HG03135 (cell line): ENCODE measurements at regions not wholly inside any gene's neighbourhood (a gene's known extent, or its start where the extent isn't known, plus 50 kb on each side); places are given as distances from the start of the nearest gene placed in this dataset.
A peak's percentile ranks its signal among the peaks of the same experiment; 100 is the strongest.
"Not testable (repeated sequence)": the region's sequence is repeated elsewhere in the genome, so short reads cannot be mapped to it uniquely, and the experiment has no call there.

Source experiments
- ATAC-seq: cut with Tn5 transposase; IDR thresholded peaks from one replicate; pipeline ENCODE4 v1.9.1; 2021; ENCODE audit warnings: mild to moderate bottlenecking, moderate library complexity; ENCODE audit not compliant: unreplicated experiment

DNA sequence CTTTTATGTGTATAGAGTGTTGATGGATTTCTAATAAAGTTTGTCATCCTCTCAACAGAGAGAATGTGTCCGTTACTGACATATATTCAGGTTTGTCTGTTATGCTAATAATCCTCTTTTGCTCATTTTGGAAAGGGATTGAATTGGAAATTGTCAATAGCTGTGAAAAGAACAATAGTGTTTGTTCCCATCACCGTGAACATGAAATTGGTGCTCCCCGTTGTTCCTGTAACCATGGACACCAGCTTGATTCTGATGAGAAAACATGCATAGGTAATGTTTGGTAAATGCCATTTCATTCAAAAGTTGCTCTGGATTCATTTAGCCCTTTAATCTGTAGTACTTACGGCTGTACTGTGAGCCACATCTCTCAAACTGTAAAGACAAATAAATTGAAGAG, 707.0 kb upstream of the GOLIM4 start:
- no peak for ATAC-seq

DNA sequence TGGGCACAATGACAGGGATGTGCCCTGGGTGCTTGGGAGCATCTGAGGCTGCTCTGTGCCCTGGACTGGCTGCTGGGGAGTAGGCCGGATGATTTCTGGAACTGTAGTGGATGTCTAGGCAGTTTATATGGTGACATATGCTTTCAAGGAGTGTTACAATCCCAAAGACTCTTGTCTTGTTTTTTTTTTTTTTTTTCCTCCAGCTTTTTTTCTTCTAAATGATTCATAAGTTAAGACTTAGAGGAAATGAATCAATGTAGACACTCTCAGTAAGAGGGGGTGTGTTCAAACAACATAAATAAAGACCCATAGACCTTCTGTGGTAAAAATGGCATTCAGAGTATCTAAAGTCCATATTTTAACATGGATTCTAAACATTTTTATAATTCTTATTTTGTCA, 706.1 kb upstream of the GOLIM4 start:
- ATAC-seq: no peak

DNA sequence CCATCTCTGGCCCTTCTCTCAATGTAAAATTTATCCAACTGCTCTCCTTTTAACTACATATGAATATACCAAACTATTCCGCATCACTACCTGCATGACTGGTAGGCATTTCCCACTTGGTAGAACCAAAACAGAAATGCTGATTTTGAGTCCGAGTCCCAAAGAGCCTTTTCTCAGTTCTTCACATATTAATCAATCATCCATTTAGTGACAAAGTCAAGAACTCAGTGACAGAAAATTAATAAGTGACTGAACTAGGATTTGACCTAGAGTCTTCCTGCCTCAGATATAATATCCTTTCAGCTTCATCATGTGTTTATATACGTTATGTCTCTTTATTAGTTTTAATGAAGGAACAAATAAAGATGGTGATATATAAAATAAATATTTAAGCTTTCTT, 700.6 kb upstream of the GOLIM4 start:
- no peak for ATAC-seq

DNA sequence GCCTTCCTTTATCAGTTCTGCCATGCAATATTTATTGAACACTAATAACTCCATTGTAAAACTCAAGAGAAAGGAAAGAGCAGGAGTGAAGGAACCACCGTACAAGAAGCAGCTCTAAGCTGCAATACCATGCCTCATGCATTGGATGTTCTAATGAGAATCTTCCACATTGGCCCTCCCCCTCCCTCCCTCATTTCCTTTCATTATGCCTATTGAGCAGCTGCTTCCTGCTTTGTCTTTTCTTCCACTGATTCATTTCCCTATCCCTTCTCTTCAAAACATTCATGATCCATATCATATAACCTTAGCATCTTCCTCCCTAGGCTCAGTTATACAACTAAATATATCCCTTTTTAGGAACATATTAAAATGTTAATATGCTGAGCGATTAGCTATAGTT, 698.7 kb upstream of the GOLIM4 start:
- ATAC-seq: no peak

DNA sequence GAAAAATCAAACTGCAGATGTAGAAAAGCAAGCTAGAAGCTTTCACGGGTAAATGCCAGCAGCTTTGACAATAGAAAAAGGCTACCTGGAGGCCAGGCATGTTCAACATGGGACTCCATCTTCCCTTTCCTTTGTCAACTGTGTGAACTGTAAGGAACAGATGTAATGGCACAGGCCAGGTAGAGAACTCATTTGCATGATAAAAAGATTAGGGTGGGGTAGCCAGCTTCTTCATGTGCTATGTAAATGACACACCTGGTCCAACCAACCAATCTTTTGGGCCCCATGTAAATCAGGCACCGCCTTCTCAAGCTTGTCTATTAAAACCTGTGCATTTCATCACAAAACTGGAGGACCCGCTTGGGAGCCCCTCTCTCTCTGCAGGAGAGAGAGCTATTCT, 686.5 kb upstream of the GOLIM4 start:
- no peak for ATAC-seq

DNA sequence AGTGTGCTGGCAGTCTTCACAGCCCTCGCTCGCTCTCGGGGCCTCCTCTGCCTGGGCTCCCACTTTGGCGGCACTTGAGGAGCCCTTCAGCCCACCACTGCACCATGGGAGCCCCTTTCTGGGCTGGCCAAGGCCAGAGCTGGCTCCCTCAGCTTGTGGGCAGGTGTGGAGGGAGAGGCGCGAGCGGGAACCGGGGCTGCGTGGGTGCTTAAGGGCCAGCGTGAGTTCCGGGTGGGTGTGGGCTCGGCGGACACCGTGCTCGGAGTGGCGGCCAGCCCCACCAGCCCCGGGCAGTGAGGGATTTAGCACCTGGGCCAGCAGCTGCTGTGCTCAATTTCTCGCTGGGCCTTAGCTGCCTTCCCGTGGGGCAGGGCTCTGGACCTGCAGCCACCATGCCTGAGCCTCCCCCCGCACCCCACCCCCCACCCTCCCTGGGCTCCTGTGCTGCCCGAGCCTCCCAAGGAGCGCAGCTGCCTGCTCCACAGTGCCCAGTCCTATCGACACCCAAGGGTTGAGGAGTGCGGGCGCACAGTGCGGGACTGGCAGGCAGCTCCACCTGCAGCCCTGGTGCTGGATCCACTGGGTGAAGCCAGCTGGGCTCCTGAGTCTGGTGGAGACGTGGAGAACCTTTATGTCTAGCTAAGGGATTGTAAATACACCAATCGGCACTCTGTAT, 684.4 kb upstream of the GOLIM4 start:
- ATAC-seq: not testable (repeated sequence)

DNA sequence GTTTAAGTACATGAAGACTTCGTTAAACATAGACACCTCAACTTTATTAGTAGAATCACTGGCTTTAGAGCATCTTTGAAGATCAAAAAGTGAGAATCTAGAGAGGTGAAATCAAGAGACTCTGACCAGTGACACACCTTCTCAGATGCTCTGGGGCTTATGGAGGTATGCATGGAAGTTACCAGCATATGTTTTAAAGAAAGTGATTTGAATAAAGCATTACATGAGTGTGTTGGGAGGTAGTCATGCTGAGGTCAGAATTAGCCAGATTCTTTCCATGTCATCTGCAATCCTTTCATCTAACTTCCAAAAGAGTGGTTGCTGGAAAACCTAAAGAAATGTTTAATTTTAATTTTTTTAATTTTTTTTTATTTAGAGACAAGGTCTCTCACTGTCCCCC, 658.0 kb upstream of the GOLIM4 start:
- no peak for ATAC-seq

DNA sequence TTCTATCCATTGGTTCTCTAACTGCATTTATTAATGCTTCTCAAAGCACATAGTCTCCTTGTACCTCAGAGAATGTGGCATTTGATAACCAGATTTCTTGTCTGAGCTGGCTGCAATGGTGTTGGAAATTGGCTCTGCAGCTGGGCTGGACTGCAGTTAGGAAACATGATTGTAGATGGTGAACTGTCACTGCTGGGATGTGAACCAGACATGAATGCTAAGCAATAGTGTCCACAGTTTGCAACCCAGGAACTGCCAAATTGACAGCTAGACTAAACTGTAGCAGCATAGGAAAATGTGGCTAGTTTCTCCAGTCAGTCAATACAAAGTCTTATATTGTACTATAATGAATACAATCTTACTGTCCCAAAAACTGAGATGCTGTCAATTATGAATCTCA, 656.6 kb upstream of the GOLIM4 start:
- no peak for ATAC-seq

DNA sequence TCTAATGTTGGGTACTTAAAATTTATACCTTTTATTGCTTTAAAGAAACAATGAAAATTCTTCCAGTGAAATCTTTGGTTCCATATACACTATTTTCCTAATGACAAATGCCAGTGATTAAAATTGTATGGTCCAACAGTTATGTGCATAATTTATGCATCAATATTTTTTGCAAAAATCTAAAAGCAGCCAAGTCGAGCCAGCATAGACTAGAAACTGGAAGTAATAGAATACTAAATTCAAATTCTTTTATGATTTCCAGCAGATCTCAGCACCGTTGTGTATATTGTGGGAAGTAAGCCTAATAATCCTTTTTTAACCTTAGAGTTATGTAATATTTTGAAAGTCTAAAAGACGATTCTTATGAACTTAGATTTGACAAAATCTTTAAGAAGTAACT, 652.0 kb upstream of the GOLIM4 start:
- ATAC-seq: no peak

DNA sequence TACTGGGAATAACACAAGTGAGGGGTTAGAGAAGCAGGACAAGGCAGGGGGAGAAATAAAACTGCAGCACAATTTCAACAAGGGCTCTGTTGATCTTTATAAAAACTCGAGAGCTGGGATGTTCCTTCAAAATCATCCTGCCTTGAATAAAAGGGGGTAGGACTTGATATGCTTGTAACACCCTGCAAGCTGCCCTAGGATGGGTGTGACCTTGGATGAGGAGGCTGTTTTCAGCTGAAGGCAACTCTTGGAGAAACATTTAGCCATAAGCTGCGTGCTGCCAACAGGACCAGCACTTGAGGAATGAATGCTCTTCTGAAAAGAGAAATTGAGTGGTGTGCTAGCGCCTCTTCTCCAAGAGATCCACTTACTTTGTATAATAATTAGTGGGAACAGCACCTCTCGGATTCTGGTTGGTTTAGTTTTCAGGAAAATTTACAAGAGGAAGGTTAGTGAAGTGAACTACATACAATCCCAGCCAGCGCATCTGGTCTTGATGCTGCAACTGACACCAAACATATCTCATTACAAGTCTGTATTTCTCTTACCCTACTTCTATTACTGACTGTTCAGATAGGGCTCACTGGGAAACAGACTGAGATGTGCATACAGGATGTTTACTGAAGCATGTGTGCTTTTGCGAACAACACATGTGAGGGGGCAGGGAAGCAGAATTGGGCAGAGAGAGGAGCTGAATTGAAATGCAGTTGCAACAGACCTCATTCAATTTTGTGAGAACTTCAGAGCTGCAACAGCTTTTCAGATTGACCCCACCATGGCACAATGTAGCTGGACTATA, 643.0 kb upstream of the GOLIM4 start:
- ATAC-seq: no peak

DNA sequence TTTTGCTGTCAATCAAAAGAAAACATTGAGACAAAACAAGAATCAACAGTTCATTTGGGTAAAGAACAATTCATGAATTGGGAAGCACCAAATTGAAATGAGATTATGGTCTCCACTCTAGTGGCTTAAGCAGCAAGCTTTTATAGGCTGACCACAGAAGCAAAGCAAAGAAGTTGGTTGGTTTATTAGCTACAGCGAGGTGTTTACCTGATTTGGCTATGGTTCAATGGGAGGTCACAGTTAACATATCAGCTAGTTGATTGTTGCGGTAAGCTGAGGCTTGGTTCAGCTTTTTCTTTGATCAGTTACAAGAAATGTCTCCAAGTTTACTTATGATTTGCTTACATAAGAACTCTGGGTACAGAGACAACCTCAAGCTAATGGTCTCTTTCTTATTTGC, 640.5 kb upstream of the GOLIM4 start:
- ATAC-seq: no peak

DNA sequence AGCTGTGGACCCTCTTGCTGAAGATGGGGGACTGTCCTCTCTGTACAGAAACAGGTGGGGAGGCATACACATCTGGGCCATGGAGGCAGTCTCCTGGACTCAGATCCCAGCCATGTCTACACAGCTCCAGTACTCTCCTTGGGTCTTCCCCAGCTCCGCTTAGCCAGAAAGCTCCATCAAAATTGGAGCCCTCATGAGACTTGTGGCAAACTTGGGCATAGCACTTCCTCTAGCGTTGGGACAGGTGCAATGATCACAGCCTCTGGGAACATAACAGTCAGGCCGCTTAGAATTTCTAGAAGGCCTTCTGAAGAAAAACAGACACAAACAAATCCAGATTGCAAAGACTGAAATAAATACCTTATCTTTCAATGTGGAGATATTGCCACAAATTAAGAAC, 634.3 kb upstream of the GOLIM4 start:
- no peak for ATAC-seq

DNA sequence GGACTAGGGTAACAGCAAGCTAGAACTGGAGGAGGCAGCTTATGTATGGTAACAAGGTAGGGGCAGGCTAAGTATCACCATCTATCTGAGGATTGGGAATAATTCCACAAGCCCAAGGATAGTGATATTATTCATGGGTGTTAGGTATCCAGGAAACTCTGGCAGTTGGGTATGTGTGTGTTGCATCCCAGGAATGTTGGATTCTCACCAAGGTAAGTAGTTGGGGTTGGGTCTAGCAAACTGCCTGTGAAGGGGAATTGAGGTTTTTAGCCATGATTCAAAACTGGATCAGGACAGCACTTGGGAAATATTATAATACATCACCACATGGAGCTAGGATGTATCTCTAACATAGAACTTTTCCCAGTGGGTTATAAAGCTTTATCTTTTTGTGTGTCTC, 626.4 kb upstream of the GOLIM4 start:
- no peak for ATAC-seq

DNA sequence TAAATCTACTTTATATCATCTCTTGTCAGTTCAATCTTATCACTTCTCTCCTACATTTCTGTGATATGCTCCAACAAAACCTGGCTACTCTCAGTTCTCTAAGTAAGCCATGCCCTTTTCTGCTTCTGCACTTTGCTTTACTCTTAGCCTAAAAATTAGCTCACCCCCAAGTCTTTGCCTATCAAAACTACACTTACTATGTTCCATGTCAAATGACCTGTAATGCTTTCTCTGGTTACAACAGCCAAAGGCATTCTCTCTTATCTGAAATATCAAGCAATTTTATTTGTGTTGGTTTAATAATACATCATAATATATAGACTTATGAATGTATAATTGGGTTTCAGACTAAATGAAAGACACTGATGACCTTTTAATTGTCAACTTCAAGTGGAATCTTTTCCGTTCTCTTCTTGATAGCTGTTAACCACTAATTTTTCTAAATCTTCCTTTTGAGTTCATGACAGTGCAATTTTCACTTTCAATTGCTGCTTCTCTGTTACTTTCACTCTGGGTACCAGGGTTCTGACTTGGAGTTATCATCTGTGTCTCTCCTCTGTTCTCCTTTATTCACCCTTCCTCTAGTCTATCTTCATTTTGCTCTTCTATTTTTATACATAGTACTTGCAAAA, 619.0 kb upstream of the GOLIM4 start:
- ATAC-seq: peak; percentile 98

DNA sequence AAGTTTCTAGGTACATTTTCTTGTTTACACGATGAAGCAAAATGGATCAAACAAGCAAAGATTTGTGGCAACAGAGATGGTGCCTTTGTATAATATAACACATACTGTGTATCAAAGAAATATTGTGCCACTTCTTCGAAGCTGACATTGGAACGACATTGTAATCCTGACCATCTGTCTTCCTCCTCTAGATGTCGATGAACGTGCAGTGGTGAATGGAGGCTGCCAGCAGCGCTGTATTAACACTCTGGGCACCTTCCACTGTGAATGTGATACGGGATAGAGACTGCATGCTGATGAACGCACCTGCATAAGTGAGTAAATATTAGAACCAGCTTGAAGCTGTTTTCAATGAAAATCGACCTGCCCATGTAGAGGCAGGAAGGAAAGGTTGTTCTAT, 613.3 kb upstream of the GOLIM4 start:
- ATAC-seq: no peak

DNA sequence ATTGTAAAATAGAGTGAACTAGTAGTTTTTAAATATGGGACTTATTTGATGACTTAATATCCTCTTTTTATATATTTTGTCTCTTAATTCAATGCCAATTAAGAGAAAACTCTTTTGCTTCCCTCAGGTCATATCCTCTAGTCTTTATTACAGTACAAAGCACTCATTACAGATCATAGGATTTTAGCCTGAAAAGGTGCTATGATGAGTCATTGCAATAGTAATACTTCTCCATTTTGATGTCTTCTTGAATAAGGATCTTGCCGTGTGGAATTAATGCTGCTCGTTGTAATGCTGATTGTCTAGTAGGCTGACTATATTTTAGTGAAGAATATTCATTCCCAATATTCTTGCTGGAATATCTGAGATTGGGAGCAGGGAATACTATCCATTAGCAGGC, 612.2 kb upstream of the GOLIM4 start:
- ATAC-seq: no peak

DNA sequence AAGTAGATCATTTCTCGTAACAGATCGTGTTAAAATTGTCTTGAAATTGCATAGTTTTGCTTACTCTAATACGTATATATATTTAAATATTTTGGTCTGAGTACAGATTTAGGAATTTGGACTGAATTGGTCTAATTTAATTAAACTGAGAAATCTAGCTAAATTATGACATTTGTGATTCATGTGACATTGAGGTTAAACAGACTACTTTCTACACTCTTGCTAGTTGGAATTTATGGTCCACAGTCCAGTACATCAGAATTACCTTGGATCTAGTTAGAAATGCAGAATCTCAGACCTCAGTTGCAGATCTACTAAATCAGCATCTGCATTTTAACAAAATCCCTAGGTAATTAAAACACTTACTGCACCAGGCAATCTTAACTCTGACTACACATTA, 609.7 kb upstream of the GOLIM4 start:
- no peak for ATAC-seq

DNA sequence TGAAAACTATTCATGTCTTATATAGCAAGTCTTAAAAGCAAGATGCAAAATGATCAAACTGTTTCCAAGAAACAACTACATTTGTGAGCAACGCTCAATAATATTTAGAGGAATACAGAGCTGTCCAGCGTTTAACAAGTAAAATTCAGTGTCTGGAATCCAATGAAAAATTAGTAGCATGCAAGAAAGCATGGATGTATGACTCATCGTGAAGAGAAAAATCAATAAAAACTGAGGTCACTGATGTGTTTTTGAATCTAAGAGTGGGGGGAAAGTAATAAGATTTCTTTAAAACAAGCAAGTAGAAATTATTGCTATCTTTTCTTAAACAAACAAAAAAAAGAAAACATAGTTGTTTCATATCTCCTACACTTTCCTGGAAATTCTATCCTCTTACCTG, 600.3 kb upstream of the GOLIM4 start:
- ATAC-seq: no peak

DNA sequence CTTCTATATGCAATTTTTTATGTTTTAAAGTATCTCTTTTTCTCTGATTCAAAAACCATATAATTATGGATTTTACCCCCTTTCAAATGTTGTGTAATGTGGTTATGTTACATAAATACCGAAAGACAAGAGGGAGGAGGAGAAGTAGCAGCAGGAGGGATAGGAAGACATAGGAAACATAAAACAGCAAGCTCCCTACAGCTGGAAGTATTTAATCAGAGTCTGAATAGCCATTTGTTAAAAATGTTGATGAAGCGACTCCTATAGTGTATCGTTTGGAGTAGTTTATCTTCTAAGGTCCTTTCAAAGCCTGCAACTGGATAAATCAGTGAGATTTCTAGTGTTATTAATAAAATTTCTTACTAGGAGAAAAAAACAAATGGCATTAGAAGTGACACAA, 598.1 kb upstream of the GOLIM4 start:
- no peak for ATAC-seq

DNA sequence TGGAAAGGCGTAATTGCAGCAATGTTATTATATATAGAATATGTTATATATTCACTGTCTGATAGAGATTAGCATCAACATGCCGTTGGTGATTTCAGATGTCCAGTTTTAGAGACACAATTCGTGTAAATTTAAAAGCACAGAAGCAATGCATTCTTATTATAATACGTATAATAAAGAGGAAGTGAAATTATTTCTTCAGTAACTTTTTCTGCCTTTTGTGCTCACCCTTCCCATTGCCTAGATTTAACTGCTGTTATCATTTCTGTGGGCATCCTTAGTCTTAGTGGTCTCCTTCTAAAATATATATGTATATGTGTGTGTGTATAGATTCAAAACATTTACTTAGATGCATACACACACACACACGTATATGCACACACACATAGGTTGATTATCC, 592.5 kb upstream of the GOLIM4 start:
- no peak for ATAC-seq

DNA sequence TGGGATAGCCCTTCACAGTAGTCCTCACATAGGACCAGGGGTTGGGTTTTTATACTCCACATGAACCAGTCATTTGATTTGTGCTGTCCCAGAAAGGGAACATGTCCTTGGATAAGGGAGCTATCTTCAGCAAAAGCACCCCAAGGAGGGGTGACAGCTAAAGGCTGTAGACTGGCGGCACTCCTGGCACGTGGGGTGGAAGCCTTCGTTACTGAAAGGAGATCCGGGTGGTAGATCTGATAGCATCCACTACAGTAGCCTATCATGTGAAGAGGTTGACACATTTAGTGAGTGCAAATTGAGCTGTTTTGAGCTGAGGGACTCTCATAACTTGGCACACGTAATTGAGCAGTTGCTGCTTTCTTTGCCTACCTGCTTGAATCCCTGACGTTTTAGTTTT, 588.8 kb upstream of the GOLIM4 start:
- ATAC-seq: no peak

DNA sequence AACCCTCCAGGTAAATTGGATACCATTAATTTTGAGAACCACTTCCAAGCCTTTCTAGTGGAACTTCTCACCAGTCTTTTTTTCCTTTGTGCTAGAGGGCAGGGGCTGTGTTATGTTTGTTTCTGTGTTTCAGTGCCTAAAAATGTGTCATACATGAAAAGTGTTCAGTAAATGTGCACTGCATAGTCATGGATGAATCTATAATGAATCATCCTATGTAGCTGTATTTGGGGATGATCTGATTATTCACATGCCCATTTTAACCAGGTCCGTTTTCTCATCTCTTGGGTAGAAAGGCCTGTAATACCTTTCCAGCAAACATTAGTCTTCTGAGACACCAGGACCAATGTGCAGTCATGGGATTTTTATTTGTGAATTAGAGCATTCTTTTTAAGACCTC, 583.0 kb upstream of the GOLIM4 start:
- no peak for ATAC-seq
